Limb (tissue), 2 donors: ENCODE measurements at regions not wholly inside any gene's neighbourhood (a gene's known extent, or its start where the extent isn't known, plus 50 kb on each side); places are given as distances from the start of the nearest gene placed in this dataset.

ENCODE experiments used
- DNase-seq, 2 donors: peaks; one replicate each; pipeline ENCODE4 v3.0.0-alpha.2; 2016; ENCODE audit errors: extremely low spot score in 2 of 2

DNA sequence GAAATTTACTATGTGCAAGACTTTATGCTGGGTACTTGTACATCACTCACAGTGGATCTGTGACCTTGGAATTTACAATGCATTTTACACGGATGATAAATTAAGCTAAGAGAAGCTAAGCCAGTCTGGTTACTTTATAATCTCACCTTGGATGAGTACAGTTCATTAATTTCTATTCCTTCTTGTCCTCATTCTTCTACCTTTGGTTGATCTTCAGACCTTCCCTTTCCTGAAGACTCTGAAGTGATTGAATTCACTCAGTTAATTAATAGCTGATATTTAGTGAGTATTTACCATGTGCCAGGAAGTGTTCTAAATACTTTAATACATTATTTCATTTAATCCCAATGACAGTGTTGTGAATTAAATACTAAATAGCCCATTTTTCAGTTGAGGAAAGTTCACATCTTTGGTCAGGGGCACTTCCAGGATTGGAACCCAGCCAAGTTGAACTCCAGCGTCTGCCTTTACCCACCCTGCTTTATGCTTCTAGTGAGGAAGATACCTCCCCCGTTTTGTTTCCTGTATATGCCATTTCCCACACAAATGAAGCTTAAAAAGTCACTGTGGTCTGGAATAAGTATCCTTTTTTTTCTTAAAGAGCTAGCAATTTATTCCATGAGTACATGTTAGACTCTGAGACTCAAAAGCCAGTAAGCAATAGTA is 146.6 kb downstream of the TLR5 start:
- DNase-seq = no peak

DNA sequence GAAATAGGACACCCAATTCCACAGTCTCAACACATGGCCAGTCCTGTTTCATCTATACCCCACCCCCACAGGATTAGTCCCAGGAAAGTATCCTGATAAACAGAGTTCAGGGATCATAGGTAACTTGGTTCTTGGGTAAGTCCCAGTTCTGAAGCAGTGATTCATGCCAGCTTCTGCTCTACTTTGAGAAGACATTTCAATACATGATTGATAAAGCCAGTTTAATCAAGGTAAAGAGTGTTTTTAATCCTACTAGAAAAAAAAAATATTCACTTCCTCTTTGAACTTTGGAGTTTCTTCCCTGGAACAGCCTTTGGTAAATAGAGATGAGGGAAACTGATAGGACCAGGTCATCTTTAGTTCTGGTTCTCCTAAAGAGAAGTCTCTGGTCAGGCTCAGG is 142.4 kb downstream of the TLR5 start:
- no peak for DNase-seq

DNA sequence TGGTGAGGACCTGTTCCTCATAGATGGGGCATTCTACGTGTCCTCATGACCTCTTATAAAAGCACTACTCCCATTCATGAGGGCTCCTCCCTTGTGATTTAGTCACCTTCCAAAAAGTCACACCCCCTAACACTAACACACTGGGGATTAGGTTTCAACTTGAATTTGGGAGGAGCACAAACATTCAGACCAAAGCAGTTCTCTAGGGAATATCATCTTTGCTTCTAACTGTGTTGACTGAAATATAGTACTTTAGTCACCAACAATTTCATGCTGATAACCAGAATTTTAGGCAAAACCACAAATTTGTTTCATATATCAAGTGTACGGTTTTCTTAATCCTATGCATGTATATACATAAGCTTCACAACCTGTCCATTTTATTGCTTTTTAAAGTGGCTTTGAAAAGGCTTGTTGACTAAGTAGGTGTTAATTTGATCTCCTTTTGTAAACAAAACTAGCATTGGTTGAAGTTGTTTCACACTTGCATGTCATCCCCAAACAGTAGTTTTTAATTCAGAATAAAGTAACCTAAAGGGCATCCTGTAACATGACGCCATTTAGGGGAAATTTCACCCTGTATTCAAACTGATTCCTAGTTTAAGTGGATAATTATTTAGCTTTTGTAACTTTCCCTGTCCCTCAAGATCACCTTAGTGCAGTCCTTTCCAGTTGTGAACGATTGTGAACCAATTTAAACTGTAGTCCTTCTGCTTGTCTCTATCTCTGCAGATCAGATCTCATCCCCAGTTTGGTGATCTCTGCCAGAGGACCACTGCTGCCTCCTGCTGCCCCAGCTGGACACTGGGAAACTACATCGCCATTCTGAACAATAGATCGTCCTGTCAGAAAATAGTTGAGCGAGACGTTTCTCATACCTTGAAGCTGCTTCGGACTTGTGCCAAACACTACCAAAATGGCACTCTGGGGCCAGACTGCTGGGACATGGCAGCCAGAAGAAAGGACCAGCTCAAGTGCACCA is 141.1 kb downstream of the TLR5 start:
- DNase-seq = no peak

DNA sequence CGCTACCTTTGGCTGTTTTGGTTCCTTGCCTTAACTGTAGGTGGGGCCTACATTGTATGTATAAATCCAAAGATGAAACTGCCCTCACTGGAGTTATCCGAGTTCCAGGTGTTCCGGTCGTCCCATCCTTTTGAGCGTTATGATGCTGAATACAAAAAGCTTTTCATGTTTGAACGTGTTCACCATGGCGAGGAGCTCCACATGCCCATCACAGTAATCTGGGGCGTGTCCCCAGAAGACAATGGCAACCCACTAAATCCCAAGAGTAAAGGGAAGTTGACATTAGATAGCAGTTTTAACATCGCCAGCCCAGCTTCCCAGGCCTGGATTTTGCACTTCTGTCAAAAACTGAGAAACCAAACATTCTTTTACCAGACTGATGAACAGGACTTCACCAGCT is 139.5 kb downstream of the TLR5 start:
- no peak for DNase-seq

DNA sequence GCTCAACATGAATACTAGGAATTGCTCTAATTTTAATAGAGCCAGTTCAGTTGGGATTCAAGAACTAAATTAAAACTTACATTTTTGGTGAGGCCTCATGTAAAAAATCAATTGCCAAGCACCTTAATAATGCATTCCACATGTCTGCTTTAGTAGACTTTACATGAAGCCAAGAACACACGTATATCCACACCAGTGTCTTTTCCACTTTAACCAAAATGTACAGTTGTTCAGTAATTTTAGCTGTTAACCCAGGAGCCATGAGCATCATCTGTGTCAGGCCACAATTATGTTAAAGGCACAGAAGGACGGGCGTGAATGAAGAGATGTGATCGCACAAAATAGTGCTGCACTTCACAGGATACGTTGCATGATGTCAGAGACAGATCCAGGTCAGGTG is 136.7 kb downstream of the TLR5 start:
- DNase-seq = no peak

DNA sequence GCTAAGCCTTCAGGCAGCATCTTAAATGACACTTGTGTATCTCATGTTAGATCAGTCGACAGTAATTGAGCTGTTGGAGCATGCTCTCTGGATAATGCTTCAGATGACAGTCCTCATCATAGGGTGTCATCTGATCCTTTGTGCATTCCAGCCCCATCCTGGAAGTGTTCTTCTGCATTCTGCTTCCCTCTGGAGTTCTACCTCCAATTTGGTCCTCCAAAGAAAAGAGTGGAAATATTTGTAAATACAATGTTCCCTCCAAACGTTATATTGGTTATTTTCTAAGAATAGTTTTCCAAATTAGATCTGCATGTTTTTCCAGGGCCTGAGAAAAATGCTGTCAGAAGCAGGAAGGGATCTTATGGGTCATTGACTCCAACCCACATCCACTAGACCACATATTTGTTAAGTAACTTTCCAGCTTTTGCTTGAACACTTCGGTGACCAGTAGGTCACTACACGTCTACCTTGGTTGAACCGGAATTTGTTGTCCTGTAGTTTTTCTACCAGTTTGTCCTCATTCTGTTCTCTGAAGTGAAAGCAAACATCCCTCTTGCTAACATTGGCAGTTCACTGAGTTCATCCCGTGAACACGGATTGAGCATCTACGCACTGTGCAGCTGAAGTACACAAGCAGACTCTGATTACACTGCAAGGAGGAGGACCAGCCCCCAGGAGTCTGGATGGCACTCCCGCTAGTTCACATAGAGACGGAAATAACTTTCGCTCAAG is 136.0 kb downstream of the TLR5 start:
- DNase-seq = no peak

DNA sequence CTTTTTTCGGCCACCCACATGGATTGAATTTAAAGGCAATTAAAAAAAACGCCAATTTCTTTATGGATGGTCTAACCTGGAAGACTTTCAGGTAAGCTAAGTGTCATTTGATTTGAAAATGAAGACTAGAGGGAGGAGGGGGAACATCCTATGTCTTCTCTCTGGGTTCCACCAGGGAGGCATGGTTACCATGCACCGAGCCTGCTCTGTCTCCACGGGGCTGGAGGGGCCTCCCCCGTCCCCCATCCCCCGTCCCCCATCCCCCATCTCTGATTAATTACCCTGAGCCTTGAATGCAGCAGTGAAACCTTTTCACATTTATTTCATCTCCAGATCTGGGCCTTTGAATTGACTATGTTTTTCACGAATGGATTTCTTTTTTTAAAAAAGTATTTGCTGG is 135.1 kb downstream of the TLR5 start:
- DNase-seq = no peak

DNA sequence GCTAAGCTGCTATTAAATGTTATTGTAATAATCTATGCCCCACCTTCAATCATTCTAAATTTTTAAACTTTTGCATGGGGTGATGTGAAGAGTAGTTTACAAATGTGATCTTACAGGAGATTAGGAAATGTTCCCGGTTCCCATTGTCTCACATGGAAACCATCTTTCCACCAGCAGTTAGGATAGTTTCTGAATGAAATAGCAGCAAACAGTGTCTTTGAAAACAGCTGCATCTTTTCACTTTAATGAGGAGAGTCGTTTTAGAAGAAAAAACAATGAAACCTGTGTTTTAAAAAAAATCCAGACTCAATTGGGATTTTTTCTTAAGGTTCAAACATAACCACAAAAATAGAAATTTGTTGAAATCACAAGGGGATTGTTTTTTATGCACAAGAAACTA is 134.2 kb downstream of the TLR5 start:
- DNase-seq = no peak

DNA sequence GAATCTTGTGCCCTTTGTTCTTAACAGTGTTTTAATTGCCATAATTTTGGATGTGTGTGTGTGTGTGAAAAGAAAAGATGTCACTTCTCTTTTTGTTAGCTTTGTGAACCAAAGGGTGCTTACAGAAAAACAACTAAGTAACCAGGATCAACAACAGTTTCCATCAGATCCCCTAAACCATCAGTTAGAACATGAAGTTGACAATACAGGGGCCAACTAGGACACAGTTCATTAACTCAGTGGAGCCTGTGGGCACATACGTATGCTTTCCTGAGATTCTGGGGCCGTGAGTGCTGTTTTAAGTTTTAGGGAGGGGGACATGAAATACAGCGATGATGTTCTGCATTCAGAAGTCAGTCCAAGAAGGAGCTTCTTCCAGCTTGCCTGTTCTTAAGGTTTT is 133.6 kb downstream of the TLR5 start:
- no peak for DNase-seq

DNA sequence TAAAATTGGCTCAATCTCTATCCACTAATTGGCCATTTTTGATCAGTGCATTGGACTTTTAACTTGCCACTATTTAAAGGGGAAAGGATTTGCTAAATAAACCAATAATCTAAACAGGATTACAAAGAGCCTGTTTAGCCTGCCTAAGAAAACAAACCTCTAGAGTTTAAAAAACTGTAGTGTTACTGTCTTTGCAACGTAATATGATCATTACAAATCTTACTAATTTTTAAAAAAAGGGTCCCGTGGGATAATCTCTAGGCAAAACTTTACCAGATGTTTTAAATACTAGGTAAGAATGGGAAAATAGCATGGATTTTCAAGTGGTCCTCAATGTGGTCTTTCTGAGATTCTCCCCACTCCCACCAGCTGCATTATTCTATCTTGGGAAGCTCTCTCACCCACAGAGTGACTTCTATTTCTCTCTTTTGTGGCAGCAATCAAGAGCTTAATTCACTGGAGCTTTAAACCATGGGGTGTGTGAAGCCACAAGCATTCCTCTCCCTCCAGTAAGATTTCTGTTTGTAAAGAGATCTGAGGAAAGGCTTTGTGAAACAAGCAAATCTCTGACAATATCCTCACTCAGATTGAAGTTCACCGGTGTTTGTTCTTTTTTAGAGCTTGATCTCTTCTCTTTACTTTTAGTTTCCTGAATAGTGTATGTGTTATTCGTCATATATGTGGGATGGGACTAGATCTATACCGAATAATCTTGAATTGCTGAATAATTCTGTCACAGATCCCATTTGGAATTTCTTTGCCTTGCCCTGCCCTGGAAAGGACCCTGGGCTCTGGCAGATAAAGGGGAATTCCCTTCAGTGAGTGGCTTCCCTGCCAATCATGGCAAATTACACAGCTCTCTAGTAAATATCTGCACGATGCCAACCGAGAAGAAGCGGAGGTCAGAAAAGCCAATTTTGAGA is 132.2 kb downstream of the TLR5 start:
- DNase-seq = no peak

DNA sequence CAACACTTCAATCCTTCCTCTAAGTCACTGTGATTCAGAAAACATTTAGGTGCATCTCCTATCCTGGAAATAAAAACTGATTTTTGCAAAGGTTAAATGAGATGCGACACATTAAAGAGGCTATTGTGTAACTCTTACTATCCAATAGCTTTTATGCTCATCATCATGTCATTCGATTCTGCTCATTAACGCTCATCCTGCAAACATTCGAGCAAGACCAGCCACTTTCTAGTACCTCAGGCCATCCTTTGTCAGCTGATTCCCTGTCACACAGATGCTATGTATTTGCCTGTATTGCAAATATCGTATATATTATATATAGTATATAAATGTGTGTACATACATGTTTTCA is 131.6 kb downstream of the TLR5 start:
- DNase-seq = no peak

DNA sequence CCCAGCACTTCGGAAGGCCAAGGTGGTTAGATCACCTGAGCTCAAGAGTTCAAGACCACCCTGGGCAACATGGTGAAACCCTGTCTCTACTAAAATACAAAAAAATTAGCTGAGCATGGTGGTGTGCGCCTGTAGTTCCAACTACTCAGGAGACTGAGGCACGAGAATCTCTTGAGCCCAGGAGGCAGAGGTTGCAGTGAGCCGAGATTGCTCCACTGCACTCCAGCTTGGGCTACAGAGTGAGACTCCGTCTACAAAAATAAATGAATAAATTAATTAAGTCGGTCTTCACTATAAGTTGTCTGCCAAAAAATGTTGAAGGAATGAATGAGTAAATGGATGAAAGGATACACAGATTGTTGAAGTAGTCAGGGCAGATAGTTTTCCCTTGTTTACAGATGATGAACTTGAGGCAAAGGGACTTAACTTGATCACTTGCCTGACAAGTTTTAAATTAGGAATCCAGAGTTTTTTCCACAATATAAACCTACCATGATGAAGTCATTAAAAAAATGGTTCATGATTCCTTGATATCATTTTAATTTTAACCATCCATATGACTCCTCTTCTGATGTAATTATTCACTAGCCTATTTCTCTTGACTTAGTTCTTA is 130.8 kb downstream of the TLR5 start:
- DNase-seq = no peak

DNA sequence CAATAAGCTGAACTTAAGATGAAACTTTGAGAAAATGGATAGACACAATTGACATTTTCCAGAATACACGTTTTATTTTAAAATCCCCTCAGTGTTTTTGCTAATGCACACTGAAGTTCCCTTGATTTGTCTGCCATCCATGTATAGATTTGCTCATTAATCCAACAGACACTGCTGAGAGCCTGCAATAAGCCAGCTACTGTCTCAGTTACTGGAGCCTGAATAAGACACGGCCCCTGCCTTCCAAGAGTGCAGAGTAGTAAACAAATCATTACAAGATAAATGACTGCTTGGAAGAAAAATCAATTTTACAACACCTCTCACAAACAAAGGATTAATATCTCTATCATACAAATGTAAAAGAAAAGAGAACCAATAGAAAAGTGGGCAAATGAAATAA is 130.1 kb downstream of the TLR5 start:
- DNase-seq = no peak

DNA sequence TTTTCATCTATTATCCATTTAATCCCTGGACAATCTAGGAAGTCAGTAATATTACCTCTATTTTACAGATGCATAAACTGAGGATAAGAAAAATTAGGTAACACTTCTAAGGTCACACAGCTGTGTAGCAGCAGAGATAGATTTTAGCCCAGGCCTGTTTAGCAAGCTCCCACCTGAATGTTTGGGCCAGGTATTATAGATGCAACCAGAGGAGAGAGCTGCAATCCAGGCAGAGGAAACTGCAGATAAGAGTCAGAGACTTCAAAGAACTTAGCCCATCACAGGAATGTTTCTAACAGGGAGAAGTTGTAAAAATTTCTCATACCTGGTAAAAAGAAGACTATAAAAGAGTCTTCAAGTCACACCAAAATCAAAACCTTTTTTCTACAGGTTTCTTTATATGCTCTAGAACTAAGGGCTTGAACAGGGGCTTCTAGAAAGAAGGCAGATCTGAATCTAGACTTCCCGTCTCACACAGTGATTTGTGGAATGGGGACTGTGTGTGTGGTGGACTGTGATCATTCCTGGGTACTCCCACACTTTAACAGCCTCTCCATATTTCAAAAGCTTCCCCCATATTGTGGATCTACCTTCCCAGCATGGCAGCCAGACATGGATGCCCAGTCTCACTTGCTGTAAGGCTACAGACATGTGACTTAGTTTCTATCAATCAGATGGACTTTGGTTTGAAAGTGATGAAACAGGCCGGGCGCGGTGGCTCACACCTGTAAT is 128.7 kb downstream of the TLR5 start:
- no peak for DNase-seq

DNA sequence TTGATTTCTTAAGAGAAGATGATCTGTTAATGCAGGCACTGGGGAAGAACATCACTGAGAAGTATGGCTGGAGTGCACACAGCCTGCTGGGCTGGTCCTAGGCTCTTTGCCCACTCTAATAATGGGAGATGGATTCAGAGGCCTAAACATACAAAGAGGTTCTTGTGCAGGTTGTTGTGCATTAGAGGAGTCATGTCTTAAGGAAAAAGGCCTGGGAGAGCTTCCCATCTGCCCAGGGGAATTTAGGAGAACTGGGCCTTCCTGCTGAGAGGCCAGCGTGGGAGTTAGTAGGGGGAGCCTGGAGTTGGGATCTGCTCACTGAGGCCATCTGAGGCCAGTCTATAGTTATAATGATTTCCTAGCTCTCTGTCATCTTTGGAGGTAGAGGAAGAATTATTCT is 126.7 kb downstream of the TLR5 start:
- no peak for DNase-seq

DNA sequence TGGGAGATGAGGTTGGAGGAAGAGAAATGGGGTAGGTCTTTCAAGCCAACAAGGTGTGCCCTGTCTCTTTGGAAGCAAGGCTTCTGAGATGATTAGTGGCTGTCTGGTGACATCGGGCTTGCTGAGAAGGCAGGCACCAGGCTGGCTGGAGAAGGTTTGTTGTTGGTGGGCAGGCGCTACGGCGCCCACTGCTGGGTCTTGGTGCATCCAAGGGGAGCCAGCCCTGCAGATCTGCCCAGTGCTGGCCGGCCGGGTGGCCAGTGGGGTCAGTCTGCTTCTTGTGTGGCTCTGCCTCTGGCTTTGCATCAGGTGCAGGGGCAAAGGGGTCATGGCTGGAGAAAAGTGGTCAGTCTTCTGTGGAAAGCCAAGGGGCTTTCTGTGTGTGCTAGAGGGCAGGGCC is 126.2 kb downstream of the TLR5 start:
- DNase-seq = no peak

DNA sequence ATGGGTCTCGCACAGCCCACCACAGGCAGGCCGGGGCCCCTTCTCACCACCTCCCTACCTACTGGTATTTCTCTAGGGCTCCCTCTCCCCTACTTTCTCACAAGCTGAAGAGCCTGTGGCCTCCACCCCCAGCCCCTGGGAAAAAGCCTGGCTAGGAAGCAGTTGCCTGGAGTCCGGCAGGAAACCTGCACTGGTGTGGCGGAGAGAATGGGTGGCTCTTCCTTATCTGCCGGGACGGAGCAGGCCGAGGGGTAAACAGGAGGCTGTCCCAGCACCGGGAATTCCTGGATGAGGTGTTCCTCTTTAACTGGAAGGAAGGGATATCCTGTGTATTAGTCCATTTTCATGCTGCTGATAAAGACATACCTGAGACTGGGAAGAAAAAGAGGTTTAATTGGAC is 125.8 kb downstream of the TLR5 start:
- no peak for DNase-seq

DNA sequence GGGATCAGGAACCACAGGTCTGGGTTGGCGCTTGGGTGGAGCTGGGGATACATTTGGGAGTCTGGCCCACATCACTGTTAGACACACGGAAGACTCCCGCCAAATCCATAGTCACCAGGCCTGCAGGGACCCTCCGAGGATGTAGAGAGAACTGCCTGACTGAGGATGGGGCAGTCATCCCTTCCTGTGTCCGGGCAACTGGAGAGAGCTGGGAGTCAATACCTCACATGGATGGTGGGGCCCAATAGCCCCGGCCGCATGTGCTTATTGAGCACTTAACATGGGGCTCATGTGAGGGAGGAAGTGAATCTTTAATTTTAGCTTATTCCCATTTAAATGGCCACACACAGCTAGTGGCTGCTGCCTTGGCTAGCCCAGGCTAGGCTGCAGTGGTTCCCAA is 124.5 kb downstream of the TLR5 start:
- no peak for DNase-seq

DNA sequence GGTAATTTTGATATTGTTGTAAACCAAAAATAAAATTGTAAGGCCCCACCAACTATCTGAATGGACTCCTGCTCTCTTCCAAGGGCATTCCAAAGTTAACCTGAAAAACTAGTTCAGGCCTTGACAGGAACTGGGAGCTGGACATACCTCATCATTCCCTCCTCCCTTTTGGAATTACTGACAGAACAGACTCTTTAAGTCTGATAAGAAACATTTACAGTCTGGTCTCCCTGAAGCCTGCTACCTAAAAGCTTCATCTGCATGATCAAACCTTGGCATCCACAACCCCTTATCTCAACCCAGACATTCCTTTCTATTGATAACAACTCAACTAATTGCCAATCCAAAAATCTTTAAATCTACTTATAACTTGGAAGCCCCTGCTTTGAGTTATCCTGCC is 123.8 kb downstream of the TLR5 start:
- no peak for DNase-seq

DNA sequence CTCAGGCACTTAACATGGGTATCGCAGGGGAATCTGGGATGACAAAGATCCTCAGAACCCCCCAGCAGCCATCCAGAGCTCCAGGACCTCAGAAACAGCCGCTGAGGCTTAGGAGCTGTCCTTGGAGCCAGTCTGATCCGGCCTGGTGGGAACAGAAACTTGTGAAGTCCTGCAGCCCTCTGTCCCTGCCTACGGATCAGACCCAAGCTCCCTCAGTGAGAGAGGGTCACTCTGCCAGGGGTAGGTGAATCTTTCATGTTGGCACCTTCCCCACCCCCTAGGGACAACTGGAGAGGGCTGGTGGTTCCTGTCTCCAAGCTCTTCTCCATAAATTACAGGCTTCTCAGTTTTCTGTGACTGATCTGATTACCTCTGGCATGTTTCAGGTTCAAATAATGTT is 122.3 kb downstream of the TLR5 start:
- DNase-seq = no peak
